ENCODE measurements at regions not wholly inside any gene's neighbourhood (a gene's known extent, or its start where the extent isn't known, plus 50 kb on each side); places are given as distances from the start of the nearest gene placed in this dataset.

DNA sequence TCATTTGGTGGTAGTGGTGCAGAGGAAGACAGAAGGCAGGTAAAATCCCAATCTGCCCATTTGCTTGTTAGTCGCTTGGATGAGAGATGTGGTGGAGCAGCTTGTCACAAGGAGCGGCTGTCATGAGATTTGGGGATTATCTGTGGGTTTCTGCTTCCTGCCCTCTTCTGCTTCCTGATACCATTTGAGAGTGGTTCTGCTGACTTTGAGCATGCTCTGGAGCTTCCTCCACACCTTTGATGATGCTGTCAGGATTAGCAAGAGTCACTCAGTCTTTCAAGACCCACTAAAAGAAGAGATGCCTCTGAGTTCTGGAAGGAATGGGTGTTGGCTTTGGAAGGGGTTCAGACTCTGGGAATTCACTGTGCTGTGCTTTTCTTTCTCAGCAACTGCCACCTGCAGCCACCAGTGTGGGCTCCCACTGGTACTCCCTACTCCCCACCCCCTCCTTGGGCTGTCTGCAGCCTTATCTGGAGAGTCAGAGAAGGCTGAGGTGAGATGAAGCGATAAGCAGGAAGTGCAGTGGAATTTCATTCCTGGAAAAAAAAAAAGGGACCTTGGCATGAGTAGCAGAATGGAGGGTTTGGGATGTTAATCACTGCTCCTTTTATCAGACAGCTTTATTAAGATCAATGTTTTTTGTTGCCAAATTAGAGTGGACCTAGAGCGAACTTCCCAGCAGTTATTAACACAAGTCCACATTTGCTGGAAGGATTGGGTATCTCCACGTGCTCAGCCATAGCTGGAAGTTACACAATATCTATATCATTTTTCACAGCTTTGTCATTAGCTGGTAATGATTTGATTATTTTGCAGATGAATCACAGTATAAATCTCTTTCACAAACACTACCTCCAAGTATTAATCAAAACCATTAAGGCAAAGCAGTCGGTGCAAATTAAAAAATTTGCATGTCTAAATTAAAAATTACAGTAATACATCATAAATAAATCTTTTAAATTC is 233.0 kb upstream of the SATB1 start:
- no peak for DNase-seq

DNA sequence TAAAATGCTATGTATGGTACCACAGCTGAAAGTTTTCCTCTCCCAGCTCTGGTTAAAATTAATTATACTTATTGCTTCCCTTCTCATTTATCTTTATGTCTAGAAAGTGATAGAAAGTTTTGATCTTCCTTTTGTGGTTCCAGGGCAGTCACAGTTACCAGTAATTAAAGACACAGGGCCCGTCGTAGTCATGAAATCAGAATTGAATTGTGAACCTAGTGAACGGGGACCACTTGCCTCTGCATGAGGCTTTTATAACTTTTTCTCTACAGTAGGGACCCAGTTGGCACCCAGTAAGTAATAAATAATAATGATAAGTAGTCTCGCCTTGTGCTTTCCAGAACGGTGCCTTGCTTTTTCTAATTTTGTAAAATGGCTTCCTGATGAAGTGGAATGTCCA is 231.7 kb upstream of the SATB1 start:
- DNase-seq: no peak

DNA sequence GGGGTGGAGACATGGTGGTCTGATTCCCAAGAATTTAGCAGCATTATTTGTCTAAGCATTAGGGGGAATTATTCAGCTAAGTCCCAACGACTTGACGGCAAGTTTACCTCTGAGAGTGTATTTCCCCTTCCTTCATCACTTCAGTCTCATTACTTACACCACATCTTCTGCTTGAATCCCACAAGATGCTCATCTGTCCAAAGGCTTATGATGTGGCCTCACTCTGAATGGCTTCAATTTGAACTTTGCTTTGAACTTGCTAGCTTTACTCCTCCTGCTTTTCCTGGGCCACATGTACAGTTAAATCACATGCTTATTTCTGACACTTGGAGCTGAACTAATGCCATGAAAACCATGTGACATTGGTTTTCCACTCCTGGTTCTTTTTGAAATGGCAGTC is 231.3 kb upstream of the SATB1 start:
- no peak for DNase-seq

DNA sequence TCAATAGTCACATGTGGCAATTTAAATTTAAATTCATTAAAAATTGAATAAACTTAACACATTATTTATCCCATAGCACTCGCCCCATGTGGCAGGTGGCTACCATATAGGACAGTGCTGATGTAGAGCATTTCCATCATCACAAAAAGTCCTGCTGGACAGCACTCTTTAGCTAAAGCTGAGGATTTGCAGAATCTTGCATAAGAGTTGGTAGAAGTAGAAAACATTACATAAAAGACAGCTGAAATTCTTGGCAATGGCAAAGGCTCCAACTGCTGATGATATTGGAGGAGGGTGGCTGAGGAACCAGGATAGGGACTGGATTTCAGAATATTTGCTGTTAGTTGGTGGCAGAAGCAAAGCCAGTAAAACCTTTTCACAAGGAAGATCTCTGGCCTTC is 230.7 kb upstream of the SATB1 start:
- no peak for DNase-seq

DNA sequence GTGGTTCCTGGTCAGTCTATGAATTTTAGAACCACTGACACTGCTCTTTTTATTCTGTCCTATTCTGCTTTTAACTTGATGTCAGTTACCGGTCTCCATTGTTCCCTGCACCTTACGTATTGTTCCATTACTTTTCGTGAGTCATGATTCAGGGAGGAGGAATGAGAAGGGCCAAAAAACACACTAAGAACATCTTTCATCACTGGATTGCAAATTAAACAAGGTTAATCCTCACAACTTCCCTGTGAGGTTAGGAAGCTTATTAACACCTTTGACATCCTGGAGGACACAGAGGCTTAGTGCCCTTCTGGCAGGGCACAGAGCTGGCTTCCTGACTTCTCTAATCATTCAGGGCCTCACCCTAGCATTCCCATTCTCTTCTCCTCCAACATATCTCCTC is 227.6 kb upstream of the SATB1 start:
- no peak for DNase-seq

DNA sequence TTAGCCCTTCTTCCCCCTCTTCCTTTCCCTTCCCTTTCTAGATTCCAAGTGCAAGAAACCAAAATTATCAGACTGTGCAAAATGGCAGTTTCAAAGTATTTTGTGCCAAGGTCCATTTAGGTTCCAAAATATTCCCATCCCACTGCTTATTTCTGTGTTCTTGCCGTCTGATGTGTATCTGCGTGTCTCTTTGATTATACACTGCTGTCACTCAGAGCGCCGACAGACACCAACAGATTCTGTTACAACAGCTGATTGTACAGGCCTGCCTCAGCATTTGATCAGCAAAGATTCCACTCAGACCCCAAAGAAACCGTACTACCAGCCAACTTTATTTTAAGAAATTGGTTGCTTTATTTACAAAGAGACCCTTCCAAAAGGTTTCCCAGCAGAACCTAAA is 225.6 kb upstream of the SATB1 start:
- no peak for DNase-seq

DNA sequence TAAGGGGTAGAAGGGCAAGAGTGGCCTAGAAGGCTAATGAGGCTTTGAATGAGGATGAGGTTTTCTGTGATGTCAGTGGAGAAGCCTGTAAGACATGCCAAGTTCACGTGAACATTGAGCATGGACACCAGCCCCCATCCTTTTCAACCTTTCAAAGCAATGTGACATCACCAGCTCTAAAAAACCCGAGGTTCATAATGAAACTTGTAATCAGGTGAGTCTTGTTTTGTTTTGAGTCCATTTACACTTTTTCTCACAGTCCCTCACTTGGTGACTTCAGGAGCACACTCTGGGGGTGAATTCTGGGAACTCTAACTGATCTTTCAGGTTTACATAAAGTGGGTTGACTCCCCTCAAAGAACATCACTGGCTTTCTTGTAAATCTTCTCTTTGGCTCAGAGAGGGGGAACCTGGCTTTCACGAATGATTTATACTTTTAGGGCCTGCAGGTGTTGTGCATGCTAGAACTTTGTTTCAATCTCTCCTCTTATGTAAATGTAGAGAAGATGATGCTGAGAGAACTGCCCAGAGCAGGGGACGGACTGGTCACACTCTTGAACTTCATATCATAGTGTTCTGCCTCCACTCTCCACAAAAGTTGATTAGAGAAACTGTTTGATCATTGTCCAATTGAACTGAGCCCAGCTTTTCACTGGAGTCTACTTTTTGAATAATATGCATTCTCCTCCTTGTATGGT is 224.7 kb upstream of the SATB1 start:
- peak in 1 of 2 experiments; percentile 16 for DNase-seq

DNA sequence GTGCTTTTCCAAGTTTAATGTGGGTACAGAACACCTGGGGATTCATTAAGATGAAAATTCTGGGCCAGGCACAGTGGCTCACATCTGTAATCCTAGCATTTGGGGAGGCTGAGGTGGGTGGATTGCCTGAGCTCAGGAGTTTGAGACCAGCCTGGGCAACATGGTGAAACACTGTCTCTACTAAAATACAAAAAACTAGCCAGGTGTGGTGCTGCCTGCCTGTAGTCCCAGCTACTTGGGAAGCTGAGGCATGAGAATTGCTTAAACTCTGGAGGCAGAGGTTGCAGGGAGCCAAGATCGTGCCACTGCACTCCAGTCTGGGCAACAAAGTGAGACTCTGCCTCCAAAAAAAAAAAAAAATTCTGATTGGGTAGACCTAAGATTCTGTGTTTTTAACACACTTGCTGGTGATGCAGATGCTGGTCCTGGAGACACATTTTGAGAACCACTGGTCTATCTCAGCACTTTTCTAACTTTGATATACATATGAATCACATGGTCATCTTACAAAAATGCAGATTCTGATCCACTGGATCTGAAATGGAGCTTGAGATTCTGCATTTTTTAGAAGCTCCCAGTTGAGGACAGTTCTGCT is 223.8 kb upstream of the SATB1 start:
- no peak for DNase-seq

DNA sequence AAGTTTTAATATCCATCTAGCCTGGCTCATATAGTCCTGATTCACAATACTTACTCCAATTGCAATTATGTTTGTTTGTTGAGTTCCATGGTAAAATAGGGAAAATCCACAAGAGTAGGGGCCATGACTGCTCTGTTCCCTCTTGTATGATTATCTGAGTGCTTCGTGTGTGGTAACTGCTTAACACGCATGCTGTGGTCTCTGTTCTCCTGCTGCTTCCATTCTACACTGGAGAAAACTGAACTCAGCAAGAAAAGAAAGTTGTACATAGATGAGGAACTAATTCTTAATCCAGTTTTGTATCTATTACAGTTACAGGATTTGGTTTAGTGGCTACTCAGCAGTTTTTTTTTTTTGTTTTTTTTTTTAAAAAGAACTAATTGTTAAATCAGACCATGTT is 223.0 kb upstream of the SATB1 start:
- DNase-seq: no peak

DNA sequence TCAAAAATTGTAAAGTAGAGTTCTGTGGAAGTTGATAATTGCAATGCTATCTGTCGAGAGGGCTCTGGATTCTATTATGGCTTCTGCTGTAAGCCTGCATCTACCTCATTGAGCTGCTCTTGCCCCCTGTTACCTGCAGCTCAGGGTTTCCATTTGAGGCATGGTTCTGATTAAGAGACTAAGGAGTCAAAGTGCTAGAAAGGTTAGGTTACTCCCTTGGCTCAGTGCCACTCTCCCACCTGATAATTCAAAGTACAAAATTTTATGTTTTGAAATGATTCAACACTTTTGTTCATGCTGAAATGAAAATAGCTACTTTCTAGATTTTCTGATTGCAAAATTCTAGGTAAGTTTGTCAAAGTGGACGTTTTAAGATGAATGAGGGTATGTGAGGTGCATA is 220.5 kb upstream of the SATB1 start:
- peak in 1 of 2 experiments; percentile 22 for DNase-seq

DNA sequence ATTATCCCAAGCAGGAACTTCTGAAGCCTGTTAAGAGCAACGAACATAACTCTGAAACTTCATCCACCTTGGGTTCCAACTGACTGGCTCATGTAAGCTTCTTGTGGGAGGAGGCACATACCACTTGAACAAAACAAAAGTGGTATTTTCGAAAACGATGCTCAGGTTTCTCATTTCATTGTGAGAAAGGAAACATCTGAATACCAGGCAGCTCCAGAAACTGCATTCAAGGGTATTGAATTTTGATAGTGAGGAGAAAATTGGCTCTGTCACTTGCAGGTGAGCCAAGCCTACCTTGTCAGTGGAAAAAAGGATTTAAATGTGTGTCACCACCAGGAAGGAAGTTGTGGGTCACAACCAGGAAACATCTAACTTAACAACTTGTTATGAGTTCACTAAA is 218.1 kb upstream of the SATB1 start:
- DNase-seq: no peak

DNA sequence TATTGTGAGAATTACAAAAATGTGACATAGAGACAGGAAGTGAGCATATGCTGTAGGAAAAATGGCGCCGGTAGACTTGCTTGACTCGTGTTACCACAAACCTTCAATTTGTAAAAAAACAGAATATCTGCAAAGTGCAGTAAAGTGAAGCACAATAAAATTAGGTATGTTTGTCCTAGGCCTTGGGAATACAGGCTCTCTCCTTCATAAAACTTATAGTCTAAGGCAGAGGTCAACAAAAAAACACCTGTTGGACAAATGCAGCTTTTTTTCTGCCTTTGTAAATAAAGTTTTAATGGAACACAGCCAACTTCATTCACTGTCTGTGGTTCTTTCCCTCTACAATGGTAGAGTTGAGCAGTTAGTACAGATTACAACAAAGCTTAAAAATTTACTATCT is 216.8 kb upstream of the SATB1 start:
- DNase-seq: no peak

DNA sequence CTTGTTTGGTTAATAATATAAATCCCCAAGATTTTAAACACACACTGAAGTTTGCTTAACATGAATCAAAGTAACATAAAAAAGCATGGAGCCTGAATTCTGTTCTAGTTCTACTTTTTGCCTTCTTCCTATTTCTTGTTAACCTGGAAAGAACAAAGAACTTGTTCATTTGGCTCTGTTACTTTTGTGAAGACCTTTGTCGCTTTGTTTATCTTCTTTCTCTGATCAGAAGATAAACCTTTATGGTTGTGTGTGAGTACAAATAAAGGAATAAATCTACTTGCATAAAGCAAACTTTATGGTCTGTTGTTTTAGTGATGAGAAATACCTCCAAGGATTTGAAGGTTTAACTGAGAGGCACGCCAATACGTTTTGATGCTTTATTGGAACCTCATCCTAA is 210.1 kb upstream of the SATB1 start:
- no peak for DNase-seq

DNA sequence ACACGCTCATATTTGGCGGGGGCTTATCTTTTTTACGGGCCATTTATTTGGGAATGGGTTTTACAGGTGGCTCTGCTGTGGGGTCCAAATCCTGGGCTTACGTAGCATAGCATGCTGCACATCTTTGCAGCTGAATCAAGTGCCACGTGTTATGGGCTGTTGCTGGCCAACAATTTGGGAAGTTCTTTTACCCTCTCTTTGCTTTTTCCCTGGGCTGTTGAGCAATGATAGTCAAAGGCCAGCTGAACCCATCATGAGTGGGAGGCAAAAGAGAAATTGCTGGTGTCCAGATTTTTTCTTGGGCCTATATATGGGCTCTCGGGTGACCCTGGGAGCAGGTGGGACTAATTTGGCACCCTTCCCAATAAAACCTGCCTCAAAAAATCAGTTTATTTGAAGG is 209.3 kb upstream of the SATB1 start:
- no peak for DNase-seq

DNA sequence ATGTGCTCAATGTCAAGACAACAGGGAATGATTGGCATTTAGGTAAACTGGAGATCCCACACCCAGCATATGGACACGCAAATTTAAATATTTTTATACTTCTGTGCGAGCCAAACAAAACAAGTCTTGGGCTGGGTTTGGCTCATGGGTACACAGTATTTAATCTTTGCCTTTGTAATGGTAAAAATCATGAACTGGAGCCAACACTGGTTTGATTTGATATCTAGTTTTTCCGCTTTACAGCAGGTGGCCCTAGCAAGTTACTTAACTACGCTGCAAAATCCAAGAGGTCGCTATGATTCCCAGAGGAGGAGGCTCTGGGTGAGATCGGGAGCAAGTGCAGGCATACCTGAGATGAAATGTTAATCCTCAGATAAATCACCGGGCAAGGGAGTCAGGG is 207.9 kb upstream of the SATB1 start:
- no peak for DNase-seq

DNA sequence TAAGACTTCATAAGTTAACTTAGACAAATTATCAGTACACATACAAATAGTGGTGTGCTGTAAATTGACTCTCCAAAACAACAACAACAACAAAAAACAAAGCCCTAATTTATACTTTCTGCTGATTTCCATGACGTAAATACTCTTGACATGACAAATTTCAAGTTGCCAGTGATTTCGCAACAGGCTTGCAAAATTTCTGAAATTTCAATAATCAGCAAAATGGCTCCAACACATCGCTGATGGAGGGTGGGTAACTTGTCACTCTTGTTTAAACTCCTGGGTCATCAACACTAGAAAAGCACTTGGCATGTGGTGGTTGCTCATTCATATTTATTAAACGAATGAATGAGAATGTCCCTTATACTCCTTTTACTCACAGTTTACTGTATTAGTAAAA is 205.2 kb upstream of the SATB1 start:
- DNase-seq: no peak

DNA sequence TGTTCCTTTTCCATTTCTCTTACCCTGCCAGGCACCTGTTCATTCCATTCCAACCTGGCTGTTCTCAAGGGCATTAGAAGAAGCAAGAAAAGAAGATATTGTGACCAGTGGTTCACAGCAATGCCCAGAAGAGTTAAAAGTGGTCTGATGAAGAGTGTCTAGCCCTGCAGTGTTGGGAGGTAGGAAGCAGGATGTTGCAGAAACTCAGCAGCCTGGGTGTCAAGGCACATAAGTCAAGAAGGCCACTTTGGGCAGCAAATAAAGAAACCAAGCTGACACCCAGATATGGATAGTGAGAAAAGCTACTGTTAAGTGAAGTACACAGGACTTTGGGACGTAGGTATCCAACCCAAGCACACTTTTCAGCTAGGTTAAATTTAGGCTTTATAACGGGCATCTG is 199.9 kb upstream of the SATB1 start:
- DNase-seq: no peak

DNA sequence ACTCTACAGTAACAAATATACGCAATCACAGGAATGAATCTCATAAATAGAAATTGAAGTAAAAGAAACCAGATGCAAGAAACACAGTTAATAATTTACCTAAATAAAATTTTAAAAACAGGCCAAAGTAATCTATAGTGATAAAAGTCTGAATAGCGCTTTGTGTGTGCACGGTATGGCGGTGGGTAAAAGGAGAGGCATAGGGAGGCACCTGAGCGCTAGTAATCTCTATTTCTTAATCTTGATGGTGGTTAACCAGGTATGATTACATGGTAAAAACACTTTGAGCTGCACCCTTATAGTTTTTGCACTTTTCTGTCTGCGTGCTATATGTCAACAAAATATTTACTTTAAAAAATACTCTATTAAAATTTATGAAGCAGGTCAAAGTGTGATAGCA is 198.1 kb upstream of the SATB1 start:
- DNase-seq: no peak

DNA sequence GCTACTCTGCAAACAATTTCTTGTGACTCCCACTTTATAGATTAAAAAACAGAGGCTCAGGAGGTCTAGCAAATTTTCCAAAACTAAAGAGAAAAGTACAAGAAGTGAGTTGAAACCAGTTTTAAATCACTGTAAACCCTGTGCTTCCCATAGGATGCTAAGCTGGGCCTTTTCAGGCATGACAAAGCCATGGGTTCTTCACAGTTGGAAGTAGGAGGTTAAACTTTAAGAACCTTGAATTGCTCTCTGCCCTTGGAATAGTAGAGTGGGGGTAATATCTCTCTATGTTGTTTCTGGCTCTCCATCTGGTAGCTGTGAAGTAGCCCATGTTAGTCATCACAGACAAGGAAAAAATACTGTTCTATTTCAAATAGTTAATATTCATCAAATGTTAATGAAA is 193.6 kb upstream of the SATB1 start:
- no peak for DNase-seq

DNA sequence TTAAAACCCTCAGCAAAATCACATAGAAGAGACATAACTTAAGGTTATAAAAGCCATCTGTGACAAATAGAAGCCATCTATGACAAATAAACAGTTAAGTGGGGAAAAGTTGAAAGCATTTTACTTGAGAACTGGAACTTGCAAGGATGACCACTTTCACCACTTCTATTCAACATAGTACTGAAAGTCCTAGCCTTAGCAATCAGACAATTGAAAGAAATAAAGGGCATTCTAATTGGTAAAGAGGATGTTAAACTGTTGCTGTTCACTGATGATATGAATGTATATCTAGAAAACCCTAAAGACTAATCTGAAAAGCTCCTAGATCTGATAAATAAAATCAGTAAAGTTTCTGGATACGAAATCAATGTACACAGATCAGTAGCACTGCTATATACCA is 186.9 kb upstream of the SATB1 start:
- no peak for DNase-seq

DNA sequence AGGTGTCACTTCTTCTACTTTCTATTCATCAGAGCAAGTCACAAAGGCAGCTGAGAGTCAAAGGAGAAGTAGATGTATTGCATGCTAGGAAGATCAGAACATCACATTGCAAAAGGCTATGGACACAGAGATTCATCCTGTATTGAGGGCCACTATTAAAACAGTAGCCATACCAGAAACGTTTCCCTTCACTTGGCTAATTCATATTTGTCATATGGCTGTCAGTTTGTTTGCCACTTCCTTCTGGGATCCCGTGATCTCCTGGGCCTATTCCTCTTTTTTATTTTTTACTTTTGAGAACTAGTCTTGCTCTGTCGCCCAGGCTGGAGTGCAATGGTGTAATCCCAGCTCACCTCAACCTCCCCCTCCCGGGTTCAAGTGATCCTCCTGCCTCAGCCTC is 184.0 kb upstream of the SATB1 start:
- DNase-seq: no peak

DNA sequence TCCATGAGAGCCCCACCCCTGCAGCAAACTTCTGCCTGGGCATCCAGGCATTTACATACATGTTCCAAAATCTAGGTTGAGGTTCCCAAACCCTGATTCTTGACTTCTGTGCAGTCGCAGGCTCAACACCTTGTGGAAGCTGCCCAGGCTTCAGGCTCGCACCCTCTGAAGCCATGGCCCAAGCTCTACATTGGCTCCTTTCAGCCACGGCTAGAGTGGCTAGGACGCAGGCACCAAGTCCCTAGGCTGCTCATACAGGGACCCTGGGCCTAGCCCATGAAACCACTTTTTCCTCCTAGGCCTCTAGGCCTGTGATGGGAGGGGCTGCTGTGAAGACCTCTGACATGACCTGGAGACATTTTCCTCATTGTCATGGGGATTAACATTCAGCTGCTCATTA is 172.8 kb upstream of the SATB1 start:
- no peak for DNase-seq

DNA sequence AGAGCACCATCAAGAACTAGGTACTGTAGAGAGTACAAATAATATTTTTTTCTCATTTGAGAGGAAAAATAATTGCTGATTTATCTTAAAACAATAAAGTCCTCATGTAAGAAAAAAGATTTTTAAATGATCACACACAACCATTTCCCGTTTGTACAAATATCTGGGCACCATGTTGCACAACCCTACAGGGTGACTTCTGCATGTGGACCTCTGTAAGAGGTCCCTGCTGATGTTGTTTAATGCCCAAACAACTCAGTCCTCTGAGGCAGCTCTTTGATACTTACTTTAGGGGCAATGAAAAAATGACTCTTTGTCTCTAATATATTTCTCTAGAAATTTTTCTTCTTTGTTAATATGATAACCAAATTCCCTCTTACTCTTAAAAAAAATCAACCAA is 168.1 kb upstream of the SATB1 start:
- DNase-seq: no peak

DNA sequence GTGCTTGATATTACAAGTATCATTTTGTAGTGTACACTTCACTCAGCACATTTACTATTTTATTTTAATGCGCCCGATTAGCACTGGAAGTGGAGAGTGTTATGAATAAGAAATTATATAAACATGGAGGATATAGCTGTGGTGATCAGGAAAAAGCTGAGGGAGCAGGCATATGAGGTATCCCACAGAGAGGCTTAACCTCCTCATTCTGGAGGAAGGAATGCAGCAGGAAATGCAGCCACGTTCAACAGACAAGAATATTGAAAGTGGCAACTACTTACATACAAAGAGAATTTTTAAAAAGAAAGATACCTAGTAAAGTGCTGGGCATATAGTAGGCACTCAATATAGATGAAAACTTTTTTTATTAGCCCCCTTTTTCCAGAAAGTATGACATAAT is 166.0 kb upstream of the SATB1 start:
- no peak for DNase-seq
